Cardiac fibroblast (primary cell): ENCODE measurements at regions not wholly inside any gene's neighbourhood (a gene's known extent, or its start where the extent isn't known, plus 50 kb on each side); places are given as distances from the start of the nearest gene placed in this dataset.

ENCODE experiments used
- DNase-seq, 2 donors: peaks; one replicate each; pipeline versions ENCODE4 v3.0.0 to v3.0.0-alpha.2; 2010; ENCODE audit warnings: low read depth in 2 of 2
- H3K4me3 ChIP-seq, 2 donors: replicated peaks in 1 of 2; 1 replicate in 1 of 2; 2 replicates in 1 of 2; pipeline ENCODE4 v1.5.1; 2011; ENCODE audit warnings: low read depth in 2 of 2, low read length in 2 of 2, mild to moderate bottlenecking in 2 of 2, moderate library complexity in 1 of 2
- TF ChIP-seq, protein P1 (sequence below): IDR thresholded peaks from one replicate; pipeline ENCODE4 v1.5.1; 2011; ENCODE audit warnings: low read depth, mild to moderate bottlenecking, low read length, inconsistent platforms

DNA sequence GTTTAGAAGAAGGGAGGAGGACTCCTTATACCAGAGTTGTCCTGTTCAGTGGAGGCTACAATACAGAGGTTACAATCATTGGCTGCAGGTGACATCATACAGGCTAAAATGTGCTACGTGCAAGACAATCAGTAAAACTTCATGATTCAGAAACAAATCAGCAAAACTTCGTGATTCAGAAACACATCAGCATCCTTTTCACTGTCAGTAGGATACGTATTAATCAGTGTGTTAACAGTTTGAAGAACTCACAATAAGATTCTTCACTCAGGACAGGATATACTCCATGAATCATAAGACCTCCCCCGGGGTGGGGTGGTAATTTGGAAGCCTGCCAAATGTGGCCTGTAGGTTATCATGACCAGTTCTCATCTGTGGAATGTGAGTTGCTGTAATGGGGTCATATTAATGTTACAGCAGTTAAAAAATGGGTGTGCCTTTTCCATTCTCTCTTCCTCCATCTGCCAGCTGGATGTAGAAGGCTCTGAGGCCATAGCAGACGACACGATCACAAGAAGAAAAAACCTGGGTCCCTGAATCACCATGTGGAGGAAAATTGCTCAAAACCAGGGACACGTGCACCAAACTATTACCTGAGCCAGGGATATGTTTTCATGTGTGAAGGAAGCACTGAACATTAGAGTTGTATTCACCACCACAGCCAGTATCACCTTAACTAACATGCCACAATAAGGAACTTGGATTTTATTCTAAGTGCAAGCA, 134.8 kb upstream of the CREB1 start:
- DNase-seq: peak; percentile 98 to 100
- H3K4me3 ChIP-seq: no peak overlapping the region
- TF ChIP-seq, protein P1, sequence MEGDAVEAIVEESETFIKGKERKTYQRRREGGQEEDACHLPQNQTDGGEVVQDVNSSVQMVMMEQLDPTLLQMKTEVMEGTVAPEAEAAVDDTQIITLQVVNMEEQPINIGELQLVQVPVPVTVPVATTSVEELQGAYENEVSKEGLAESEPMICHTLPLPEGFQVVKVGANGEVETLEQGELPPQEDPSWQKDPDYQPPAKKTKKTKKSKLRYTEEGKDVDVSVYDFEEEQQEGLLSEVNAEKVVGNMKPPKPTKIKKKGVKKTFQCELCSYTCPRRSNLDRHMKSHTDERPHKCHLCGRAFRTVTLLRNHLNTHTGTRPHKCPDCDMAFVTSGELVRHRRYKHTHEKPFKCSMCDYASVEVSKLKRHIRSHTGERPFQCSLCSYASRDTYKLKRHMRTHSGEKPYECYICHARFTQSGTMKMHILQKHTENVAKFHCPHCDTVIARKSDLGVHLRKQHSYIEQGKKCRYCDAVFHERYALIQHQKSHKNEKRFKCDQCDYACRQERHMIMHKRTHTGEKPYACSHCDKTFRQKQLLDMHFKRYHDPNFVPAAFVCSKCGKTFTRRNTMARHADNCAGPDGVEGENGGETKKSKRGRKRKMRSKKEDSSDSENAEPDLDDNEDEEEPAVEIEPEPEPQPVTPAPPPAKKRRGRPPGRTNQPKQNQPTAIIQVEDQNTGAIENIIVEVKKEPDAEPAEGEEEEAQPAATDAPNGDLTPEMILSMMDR: no peak

DNA sequence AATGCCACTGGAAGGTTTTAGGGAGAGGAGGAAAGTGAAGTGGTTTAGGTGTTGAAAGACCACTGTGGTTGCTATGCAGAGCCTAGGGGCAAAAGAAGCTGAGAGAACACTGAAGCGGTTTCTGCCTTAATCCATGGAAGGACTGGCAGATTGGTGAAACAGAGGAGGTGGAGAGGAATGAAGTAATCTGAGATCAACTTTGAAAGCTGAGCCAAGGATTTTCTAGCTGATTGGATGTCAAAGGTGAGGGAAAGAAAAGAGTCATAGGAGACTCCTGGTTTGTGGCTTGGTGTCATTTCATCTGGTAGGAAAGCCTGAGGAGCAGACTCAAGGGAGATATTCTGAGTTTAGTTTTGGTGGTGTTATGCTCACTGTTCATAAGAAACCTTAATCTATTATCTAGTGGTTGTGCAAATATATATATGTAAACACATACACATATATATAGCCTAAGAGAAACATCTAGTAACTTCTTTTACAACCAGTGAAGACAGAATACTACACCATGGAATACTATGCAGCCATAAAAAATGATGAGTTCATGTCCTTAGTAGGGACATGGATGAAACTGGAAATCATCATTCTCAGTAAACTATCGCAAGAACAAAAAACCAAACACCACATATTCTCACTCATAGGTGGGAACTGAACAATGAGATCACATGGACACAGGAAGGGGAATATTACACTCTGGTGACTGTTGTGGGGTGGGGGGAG, 134.1 kb upstream of the CREB1 start:
- TF ChIP-seq, protein P1: no peak
- no peak for DNase-seq
- H3K4me3 ChIP-seq: no peak overlapping the region

DNA sequence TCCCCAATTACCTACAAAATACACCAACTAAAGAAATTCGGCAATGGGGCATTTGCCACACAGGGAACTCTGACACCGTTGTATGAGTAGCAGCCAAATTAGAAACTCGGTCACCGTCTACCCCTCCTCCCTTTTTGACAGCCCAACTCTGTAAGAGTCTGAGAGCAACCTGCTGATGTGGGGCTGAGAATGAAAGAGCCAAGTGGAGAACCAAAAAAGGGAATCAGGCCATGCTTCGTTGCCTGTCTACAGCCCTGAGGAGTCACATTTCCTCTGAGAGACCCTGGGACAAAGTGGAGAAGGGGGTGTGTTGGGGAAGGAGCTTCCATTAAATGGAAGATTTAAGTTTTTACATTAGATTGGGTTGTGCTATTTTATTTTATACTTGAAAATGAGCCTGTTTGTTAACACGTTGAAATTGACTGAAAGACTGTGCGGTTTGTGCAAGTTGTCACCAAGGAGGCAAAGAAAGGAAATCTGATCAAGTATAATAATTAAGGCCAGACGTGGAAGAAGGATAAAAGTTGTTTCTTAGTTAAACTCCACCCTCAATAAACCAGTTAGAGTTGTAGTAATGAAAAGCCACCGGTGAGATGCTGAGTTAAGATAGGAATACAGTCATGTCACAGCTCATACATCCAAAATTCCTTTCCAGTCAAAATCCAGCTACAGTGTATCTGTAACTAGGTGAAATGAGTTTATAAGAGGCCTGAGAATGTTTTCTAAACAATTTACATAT, 131.7 kb upstream of the CREB1 start:
- H3K4me3 ChIP-seq: no peak overlapping the region
- TF ChIP-seq, protein P1: no peak
- no peak for DNase-seq

DNA sequence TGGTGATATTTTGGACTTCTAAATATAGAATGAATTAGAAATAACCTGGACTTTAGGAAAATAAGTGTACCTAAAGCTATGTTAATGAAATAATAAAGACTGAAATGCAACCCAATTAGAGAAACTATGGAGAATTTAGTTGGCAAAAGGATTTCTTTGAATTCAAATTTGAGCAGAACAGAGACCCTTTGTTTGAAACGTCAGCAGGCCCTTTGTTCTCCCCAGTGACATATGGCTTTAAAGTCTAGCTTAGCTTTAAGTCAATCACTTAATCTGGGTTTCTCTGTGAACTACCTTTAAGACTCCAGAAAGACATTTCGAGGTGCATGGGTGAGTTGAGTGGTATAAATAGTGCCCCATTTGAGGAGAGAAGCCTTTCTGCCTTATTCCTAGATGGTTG, 130.5 kb upstream of the CREB1 start:
- TF ChIP-seq, protein P1: no peak
- no peak overlapping the region for H3K4me3 ChIP-seq
- no peak for DNase-seq

DNA sequence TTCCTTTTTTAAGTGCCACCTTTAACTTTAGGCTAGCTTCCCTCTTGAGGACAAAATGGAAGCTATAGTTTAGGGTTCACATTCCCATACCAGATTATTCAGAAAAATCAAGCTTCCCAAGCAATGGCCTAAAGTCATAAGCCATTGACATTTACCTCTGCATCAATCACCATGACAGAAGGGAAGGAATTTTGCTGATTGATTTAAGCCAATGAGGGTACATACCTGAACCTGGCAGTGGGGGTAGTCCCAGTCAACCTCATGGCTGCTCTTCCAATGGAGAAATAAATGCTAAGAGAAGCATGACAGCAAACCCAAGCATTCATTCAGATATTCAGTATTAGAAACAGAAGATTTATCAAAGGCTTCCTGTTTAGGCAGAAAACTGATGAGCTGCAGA, 128.4 kb upstream of the CREB1 start:
- TF ChIP-seq, protein P1: no peak
- no peak for DNase-seq
- no peak overlapping the region for H3K4me3 ChIP-seq

DNA sequence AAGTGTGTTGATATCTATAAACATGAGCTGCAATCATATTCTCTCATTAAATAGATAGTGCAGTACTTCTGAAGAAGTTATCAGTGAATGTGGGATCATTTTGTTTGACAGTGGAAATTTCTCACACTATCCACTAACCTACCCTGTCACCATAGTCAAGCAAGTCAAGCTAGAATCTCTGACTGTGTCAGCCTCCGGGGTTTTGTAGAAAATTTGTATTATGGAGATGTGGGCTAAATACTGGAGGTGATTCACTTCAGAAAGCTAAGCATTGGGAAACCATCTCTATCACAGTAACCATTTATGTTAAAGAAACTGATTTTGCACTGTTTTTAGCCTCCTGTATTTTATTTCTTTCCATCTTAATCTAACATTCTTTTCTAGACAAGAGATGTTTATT, 126.6 kb upstream of the CREB1 start:
- TF ChIP-seq, protein P1: no peak
- peak; percentile 3 to 44 for DNase-seq
- no peak overlapping the region for H3K4me3 ChIP-seq
